GM18507 (cell line): ENCODE measurements at regions not wholly inside any gene's neighbourhood (a gene's known extent, or its start where the extent isn't known, plus 50 kb on each side); places are given as distances from the start of the nearest gene placed in this dataset.
A peak's percentile ranks its signal among the peaks of the same experiment; 100 is the strongest.

Experiments
- DNase-seq: peaks from one replicate; pipeline ENCODE4 v3.0.0; 2011; ENCODE audit warnings: low read depth; ENCODE audit not compliant: insufficient read length; ENCODE audit errors: extremely low spot score
- FAIRE-seq: peaks from 2 replicates; lab custom pipeline; 2011; peaks lifted over from hg19 to GRCh38; lab: Jason Lieb, UNC

- DNase-seq (no peak), FAIRE-seq (no peak)
Measured at GRCh38 chr4:123246085-123246484, 150.5 kb upstream of the SPRY1 start.

DNA sequence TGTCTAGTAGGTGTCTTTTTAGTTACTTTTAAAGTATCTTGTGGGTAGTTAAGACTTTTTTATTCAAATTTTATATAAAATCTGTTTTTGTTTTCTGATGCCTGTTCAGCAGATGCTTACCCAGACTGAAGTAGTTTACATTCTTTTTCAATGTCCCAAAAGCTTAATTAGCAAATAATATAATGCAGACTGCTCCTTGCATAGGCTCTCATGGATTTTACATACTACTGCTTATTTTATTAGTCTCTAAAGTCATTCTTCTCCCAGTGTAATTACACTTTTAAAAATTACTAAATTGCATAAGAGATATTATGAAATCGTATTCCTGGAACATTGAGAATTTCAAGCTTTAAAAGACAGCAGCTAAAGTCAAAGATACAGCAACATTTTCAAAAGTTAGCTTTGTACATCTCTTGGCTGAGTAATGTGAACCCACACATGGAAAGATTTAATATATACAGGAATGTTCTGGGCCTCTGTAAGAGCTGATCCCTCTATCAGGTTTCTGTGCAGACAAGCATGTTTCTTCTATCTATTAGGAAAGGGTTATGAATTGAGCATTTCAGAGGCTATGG lies 148.4 kb upstream of the SPRY1 start:
- DNase-seq (no peak), FAIRE-seq (no peak)

- FAIRE-seq (no peak), DNase-seq (no peak)
Measured at GRCh38 chr4:123249821-123250220, 146.8 kb upstream of the SPRY1 start.

DNA sequence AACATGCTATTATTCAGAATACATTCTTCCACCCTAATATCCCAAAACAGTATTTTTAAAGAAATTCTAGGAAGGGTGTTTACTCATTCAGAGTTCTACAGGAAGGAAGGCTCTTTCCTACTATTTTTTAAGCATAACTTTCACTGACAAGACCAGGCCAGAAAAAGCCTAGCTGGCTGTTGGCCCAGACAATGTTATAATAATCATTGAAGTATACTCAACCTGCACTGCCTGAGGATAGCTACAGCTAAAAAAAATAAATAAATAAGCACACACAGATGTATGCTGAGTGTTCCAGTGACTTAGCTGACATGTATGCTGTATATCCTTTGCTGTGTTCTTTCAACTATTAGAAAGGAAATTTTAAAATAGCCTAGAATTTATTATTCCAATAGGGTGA lies 145.8 kb upstream of the SPRY1 start:
- no peak for FAIRE-seq
- DNase-seq, result no peak

DNA sequence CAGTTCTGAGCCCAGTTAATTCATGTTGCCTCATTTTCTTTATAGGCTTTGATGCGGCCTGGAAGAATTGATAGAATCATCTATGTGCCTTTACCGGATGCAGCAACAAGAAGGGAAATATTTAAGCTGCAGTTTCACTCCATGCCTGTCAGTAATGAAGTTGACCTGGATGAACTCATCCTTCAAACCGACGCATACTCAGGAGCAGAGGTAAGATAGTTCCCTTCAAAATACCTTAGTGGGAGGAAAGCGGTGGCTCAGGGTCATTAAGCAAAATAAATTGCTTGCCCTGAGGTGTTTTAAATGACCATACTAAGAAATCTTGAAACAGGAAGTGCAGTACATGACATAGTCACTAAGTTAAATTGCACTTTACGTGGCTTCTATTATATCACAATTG lies 140.6 kb upstream of the SPRY1 start:
- FAIRE-seq, result no peak
- DNase-seq, result no peak

DNA sequence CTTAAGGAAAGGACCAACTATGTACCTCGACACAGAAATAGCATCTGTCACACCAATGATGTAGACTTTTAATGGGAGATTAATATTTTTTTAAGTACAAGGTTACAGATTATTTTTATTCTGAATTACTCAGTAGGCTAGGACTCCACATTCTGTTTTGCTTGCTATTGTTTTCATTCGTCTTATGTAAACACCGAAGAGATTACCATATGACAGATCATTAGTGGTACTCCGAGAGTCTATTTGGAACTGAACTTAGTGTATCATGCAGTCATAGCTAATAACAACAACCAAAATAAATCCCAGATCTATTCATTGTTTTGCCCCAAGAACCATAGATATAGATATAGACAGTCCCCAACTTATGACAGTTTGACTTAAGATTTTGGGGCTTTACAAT lies 139.7 kb upstream of the SPRY1 start:
- DNase-seq (no peak), FAIRE-seq (no peak)

- no peak for DNase-seq
- no peak for FAIRE-seq
Measured at GRCh38 chr4:123257591-123257990, 139.0 kb upstream of the SPRY1 start.

- FAIRE-seq (no peak), DNase-seq (no peak)
Measured at GRCh38 chr4:123259676-123260646, 136.6 kb upstream of the SPRY1 start.

DNA sequence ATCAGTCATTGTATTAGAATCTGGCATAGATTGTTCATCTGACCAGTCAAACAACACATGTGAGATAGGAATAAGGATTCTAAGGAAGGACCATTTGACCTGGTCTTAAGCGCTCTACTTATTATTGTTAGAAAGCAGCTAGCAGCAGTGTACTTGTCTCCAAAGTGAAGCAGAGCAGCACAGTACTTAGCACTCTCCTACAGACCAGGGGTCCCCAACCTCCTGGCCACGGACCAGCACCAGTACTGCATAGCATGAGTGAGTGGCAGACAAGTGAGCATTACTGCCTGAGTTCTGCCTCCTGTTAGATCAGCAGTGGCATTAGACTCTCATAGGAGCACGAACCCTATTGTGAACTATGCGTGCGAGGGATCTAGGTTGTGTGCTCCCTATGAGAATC lies 135.9 kb upstream of the SPRY1 start:
- no peak for DNase-seq
- FAIRE-seq, result no peak

DNA sequence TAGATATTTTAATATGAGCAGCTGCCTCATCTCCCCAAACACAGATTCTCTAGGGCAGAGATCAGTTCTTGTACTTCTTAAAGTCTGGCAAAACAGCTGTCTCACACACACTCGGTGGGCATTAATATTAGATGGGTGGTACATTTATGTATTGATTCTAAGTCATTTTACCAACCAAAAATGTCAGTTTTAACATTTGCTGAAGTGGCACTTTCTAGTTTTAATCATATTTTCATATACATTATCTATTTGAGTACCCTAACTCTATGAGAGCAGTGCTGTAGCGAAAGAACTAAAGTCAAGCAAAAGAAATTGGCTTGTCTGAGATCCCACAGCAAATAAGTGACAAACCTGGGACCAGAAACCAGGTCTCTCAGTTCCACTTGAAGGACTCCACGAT lies 134.5 kb upstream of the SPRY1 start:
- DNase-seq (no peak), FAIRE-seq (no peak)

- DNase-seq, result no peak
- peak; percentile 35 for FAIRE-seq
Measured at GRCh38 chr4:123265443-123265842, 131.2 kb upstream of the SPRY1 start.

DNA sequence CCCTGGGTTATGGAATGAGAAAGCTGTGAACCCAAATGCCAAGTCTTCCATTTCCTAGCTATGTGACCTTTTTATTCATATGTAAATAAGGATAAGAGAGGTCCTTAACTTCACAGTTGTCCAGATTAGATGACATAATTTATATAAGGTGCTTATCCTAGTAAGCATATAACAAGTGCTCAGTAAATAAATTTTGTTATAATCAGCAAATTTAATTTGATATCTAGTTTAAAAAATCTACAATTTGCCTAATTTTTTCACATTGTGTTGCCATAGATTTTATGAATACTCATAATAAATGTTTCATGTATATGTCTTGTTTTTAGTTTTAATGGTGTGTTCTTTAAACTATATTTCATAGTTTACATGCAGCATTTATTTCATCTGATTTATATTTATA lies 130.4 kb upstream of the SPRY1 start:
- no peak for DNase-seq
- no peak for FAIRE-seq

- DNase-seq, result no peak
- FAIRE-seq, result no peak
Measured at GRCh38 chr4:123278755-123279154, 117.8 kb upstream of the SPRY1 start.

DNA sequence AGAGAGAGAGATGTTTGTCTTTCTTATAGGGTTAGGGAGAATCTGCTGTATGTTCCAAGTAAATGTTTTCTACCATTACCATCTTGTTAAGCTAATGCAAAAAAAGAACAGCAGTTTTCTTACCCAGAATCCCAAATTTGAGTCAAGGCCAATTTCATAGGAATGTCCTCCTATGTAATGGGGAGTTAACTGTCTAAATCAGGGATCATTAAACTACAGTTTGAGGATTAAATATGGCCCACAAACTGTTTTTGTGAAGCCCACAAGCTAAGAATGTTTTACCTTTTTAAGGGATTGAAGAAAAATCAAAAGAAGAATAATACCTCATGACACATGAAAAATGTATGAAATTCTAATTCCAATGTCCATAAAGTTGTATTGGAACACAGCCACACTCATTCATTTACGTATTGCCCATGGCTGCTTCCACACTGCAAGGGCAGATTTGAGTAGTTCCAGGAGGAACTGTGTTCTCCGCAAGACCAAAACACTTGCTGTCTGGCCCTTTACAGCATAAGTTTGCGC lies 113.2 kb upstream of the SPRY1 start:
- no peak for DNase-seq
- no peak for FAIRE-seq

GRCh38 chr4:123284168-123284567 lies 112.4 kb upstream of the SPRY1 start:
- FAIRE-seq (no peak), DNase-seq (no peak)

GRCh38 chr4:123286903-123287466 lies 109.6 kb upstream of the SPRY1 start:
- no peak for FAIRE-seq
- DNase-seq, result no peak

- DNase-seq (no peak), FAIRE-seq (no peak)
Measured at GRCh38 chr4:123288309-123289025, 108.1 kb upstream of the SPRY1 start.

DNA sequence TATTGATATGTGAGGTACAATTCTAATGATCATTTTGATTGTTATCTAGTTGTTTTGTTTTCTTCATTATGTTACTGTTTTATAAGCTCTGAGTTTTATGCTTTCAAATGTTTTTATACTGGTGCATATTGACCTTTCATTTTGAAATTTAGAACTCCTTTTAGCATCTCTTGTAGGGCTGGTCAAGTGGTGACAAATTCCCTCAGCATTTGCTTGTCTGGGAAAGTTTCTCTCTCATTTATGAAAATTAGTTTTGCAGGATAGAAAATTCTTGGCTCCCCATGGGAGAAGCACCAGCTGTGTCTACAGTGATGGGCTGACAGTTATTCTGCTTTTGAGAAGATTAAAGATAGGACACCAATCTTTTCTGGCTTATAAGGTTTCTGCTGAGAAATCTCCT lies 105.3 kb upstream of the SPRY1 start:
- FAIRE-seq (no peak), DNase-seq (no peak)

GRCh38 chr4:123297836-123298235 lies 98.8 kb upstream of the SPRY1 start:
- no peak for FAIRE-seq
- DNase-seq, result no peak

DNA sequence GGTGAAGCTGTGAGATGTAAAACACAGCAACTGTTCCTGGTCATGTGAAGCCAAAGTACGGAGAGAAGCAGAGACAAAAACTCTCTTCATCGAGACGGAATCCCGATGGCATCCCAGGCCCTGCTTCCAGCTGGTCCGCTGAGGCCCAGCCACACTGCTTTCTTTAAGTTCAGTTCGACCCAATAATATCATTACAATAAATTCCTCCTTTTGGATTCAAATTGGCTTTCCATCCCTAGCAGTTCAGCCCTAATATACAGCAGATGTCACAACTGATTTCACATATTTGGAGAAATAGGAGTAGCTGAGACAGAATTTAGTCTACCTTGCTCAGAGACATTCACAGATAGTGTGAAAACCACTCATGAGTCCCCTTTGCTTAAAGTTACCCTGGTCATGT lies 98.3 kb upstream of the SPRY1 start:
- FAIRE-seq (no peak), DNase-seq (no peak)
